ENCODE measurements at regions not wholly inside any gene's neighbourhood (a gene's known extent, or its start where the extent isn't known, plus 50 kb on each side); places are given as distances from the start of the nearest gene placed in this dataset.

DNA sequence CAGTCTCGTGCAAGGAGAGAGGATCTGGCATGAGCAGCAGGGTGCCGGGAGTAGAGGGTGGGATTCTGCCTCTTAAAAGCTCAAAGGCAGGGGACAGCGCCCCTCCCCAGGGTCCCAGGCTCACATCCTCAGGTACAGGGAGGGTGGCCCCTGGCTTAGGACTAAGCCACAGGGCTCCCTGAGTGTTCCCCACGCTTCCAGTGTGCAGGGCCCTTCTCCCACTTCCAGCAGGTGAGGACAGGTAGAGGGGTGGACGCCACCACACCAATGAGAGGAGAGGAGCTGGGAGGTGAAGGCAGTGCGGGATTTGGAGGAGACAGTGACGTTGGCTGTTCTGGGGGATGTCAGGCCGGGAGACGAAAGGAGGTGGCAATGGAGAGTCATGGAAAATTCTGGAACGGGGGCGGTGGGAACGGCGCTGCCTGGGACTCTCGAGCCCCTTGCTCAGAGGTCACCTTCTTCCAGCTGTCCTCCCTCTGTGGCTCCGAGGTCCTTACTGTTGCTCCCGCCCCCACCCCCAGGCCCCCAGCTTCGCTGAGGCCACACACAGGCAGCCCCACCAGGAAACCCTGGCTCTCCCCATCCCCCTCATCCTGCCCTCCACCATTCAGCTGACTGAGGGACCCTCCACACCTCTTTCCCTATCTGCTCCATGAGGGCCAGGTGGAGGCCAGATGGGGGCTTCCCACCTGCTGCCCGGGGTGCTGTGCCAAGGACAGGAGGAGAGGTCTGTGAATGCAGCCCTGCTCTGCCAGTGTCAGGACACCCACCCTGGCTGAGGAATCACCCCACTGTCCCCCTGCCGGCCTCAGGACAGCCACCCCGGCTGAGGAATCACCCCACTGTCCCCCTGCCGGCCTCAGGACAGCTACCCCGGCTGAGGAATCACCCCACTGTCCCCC lies 57.7 kb upstream of the ACSF3 start:
- CTCF ChIA-PET: no interaction called here
- DNase-seq (ENCODE audit: low spot score): no peak
- Mint-ChIP-seq H3K9me3 (peaks cover 12% of the 10 kb centered on the region), H3K4me1 (peaks cover 9% of the 10 kb centered on the region), H3K27ac (no peak overlapping the region; the same call in 1 of the 2 replicates), H3K36me3 (no peaks in the 10 kb centered on the region), H3K4me3 (no peak overlapping the region), H3K27me3 (ENCODE audit: low read depth) (peaks cover 4% of the 10 kb centered on the region; the same call in 1 of the 2 replicates)
- POLR2A ChIA-PET: no interaction called here
- no peak for TF ChIP-seq ZNF317 (CRISPR knock-in tag; IDR thresholded peaks at IDR 0.05; ENCODE audit: borderline replicate concordance, low read depth)
- no peak for TF ChIP-seq SMAD4 (CRISPR knock-in tag; IDR thresholded peaks at IDR 0.05)
- no peak for TF ChIP-seq CREB1 (CRISPR knock-in tag; IDR thresholded peaks at IDR 0.05)
- TF ChIP-seq, protein P1, sequence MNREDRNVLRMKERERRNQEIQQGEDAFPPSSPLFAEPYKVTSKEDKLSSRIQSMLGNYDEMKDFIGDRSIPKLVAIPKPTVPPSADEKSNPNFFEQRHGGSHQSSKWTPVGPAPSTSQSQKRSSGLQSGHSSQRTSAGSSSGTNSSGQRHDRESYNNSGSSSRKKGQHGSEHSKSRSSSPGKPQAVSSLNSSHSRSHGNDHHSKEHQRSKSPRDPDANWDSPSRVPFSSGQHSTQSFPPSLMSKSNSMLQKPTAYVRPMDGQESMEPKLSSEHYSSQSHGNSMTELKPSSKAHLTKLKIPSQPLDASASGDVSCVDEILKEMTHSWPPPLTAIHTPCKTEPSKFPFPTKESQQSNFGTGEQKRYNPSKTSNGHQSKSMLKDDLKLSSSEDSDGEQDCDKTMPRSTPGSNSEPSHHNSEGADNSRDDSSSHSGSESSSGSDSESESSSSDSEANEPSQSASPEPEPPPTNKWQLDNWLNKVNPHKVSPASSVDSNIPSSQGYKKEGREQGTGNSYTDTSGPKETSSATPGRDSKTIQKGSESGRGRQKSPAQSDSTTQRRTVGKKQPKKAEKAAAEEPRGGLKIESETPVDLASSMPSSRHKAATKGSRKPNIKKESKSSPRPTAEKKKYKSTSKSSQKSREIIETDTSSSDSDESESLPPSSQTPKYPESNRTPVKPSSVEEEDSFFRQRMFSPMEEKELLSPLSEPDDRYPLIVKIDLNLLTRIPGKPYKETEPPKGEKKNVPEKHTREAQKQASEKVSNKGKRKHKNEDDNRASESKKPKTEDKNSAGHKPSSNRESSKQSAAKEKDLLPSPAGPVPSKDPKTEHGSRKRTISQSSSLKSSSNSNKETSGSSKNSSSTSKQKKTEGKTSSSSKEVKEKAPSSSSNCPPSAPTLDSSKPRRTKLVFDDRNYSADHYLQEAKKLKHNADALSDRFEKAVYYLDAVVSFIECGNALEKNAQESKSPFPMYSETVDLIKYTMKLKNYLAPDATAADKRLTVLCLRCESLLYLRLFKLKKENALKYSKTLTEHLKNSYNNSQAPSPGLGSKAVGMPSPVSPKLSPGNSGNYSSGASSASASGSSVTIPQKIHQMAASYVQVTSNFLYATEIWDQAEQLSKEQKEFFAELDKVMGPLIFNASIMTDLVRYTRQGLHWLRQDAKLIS (CRISPR knock-in tag; IDR thresholded peaks at IDR 0.05; ENCODE audit: borderline replicate concordance): no peak
- no peak for TF ChIP-seq IRF2 (CRISPR knock-in tag; IDR thresholded peaks at IDR 0.05; ENCODE audit: borderline replicate concordance, low read depth)
- TF ChIP-seq TEAD1 (CRISPR knock-in tag; IDR thresholded peaks at IDR 0.05): no peak
- TF ChIP-seq, protein P2, sequence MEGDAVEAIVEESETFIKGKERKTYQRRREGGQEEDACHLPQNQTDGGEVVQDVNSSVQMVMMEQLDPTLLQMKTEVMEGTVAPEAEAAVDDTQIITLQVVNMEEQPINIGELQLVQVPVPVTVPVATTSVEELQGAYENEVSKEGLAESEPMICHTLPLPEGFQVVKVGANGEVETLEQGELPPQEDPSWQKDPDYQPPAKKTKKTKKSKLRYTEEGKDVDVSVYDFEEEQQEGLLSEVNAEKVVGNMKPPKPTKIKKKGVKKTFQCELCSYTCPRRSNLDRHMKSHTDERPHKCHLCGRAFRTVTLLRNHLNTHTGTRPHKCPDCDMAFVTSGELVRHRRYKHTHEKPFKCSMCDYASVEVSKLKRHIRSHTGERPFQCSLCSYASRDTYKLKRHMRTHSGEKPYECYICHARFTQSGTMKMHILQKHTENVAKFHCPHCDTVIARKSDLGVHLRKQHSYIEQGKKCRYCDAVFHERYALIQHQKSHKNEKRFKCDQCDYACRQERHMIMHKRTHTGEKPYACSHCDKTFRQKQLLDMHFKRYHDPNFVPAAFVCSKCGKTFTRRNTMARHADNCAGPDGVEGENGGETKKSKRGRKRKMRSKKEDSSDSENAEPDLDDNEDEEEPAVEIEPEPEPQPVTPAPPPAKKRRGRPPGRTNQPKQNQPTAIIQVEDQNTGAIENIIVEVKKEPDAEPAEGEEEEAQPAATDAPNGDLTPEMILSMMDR (IDR thresholded peaks at IDR 0.05): no peak
- TF ChIP-seq, protein P3, sequence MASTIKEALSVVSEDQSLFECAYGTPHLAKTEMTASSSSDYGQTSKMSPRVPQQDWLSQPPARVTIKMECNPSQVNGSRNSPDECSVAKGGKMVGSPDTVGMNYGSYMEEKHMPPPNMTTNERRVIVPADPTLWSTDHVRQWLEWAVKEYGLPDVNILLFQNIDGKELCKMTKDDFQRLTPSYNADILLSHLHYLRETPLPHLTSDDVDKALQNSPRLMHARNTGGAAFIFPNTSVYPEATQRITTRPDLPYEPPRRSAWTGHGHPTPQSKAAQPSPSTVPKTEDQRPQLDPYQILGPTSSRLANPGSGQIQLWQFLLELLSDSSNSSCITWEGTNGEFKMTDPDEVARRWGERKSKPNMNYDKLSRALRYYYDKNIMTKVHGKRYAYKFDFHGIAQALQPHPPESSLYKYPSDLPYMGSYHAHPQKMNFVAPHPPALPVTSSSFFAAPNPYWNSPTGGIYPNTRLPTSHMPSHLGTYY (CRISPR knock-in tag; IDR thresholded peaks at IDR 0.05): no peak
- TF ChIP-seq EMX1 (CRISPR knock-in tag; IDR thresholded peaks at IDR 0.05): no peak
- TF ChIP-seq ZNF416 (CRISPR knock-in tag; IDR thresholded peaks at IDR 0.05): no peak
- no peak for ATAC-seq

DNA sequence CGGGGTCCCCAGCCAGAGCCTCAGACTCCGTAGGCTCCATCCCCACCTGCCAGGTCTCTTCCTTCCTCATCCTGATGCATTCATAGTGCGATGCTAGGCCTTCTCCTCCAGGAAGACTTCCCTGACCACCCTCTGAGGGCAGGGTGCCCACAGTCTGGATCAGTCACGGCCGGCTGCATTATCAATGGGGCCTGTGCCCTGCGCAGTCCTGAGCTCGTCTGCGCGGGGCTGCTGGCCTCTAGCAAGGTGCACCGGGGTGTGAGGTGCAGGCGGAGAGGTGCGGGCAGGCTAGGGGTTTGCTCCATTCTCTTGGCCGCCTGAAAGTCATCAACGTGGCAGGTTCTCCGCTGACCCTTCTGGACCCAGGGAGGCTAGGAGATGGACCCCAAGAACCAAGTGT lies 56.9 kb upstream of the ACSF3 start:
- POLR2A ChIA-PET: no interaction called here
- Mint-ChIP-seq H3K36me3 (no peaks in the 10 kb centered on the region), H3K27ac (no peak overlapping the region; the same call in 1 of the 2 replicates), H3K4me3 (no peak overlapping the region), H3K9me3 (peaks cover 4% of the 10 kb centered on the region), H3K27me3 (ENCODE audit: low read depth) (peaks cover 4% of the 10 kb centered on the region; the same call in 1 of the 2 replicates), H3K4me1 (peaks cover 9% of the 10 kb centered on the region)
- no peak for ATAC-seq
- CTCF ChIA-PET: no interaction called here
- TF ChIP-seq MYBL2 (CRISPR knock-in tag; IDR thresholded peaks at IDR 0.05): no peak
- no peak for TF ChIP-seq ELF4 (CRISPR knock-in tag; IDR thresholded peaks at IDR 0.05; ENCODE audit: low read depth)
- no peak for TF ChIP-seq SP1 (CRISPR knock-in tag; conservative IDR thresholded peaks at IDR 0.05)
- TF ChIP-seq ESRRA (CRISPR knock-in tag; IDR thresholded peaks at IDR 0.05; ENCODE audit: borderline replicate concordance): no peak
- no peak for TF ChIP-seq CREB1 (CRISPR knock-in tag; IDR thresholded peaks at IDR 0.05)
- no peak for TF ChIP-seq EMX1 (CRISPR knock-in tag; IDR thresholded peaks at IDR 0.05)
- DNase-seq (ENCODE audit: low spot score): no peak
